ENCODE measurements at regions not wholly inside any gene's neighbourhood (a gene's known extent, or its start where the extent isn't known, plus 50 kb on each side); places are given as distances from the start of the nearest gene placed in this dataset.
"Not testable (repeated sequence)": the region's sequence is repeated elsewhere in the genome, so short reads cannot be mapped to it uniquely, and the experiment has no call there.

GRCh38 chr4:128422296-128422695 is 134.7 kb upstream of the PGRMC2 start:
- TF ChIP-seq CTCF, POLR2A (IDR thresholded peaks at IDR 0.05): not testable (repeated sequence)

Measured in esophagus squamous epithelium (tissue), 4 donors.